Stomach (tissue), 4 donors: ENCODE measurements at regions not wholly inside any gene's neighbourhood (a gene's known extent, or its start where the extent isn't known, plus 50 kb on each side); places are given as distances from the start of the nearest gene placed in this dataset.

Source experiments
- CTCF ChIP-seq, 7 experiments: fragments of 450-650 bp in 4 of 7; fragments of 200-600 bp in 3 of 7; sonication (generic) in 3 of 7; IDR thresholded peaks; one replicate each; pipeline ENCODE4 v1.5.1; 2016 to 2019; ENCODE audit warnings: antibody characterized with exemption in 7 of 7, control low read depth in 2 of 7, mild to moderate bottlenecking in 1 of 7
- EP300 ChIP-seq: sonication (generic); formaldehyde crosslinking; IDR thresholded peaks from one replicate; pipeline ENCODE4 v1.6.1; 2017; ENCODE audit warnings: antibody characterized with exemption
- POLR2A ChIP-seq, 4 donors: fragments of 450-650 bp; IDR thresholded peaks; one replicate each; pipeline ENCODE4 v1.6.1; 2016; ENCODE audit warnings: antibody characterized with exemption in 4 of 4, control low read depth in 2 of 4, mild to moderate bottlenecking in 1 of 4, moderate library complexity in 1 of 4
- POLR2AphosphoS5 ChIP-seq, 3 donors: sonication (generic); formaldehyde crosslinking; IDR thresholded peaks; one replicate each; pipeline ENCODE4 v1.6.1; 2016; ENCODE audit warnings: antibody characterized with exemption in 3 of 3

DNA sequence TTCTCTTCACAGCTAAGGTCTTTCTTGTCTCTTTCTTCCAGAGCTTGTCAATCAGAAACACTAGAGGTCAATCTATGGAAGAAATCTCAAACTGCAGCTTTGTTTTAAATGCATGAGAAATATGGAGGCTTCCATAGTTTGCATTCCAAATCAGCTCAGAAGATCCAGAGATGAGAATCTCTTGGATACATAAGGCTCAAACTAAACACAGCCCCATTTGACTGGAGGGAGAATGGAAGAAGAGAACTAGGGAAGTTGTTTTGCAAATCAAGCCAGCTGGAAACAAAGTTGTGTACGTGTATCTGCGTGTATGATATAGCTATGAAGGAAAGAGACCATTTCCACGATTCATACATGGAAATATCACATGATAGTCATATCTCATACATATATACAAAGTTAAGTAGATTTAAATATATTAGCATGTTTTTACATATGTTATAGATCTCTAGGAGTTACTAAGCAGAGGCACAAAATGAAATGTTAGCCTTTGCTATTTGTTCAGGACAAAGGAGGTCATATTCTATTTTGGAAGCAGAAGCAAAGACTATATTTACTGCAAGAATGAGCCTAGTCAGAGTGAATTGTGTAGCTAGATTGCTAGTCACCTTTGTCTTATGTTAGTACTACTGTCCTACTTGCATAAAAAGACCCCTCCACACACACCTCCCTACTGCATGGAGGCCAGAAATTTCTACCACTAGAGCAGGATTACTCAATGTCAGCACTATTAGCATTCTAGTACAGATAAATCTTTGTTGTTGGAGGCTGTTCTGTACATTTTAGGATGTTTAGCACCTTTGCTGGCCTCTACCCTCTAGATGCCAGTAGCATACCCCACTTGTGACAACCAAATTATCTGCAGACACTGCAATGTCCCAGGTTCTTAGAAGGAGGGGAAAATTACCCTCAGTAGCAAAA is 303.5 kb upstream of the CHAC2 start:
- TF ChIP-seq CTCF (IDR thresholded peaks at IDR 0.05) (no peak), POLR2A (IDR thresholded peaks at IDR 0.05) (no peak), EP300 (no peak), POLR2AphosphoS5 (IDR thresholded peaks at IDR 0.05) (no peak)
